PC-3 (cell line): ENCODE measurements at regions not wholly inside any gene's neighbourhood (a gene's known extent, or its start where the extent isn't known, plus 50 kb on each side); places are given as distances from the start of the nearest gene placed in this dataset.
A peak's percentile ranks its signal among the peaks of the same experiment; 100 is the strongest.

Source experiments
- ATAC-seq: fragments of 200-7000 bp; cut with Tn5 transposase; 2 replicates; pipeline ENCODE4 v1.9.1; 2020; ENCODE audit warnings: mild to moderate bottlenecking, moderate library complexity
- BruUV-seq: library from RNA; stranded (reverse); fragments of 400-500 nt; replicated peaks from 2 replicates; lab custom pipeline; 2021; lab: Mats Ljungman, UMichigan
- CTCF ChIA-PET: fragments of 300-600 bp; sonication (Branson Sonifier 250); formaldehyde crosslinking; loops from one replicate; lab custom pipeline; 2022; ENCODE audit warnings: antibody characterized with exemption; lab: Charles Lee
- POLR2A ChIA-PET: fragments of 300-600 bp; sonication (Branson Sonifier 250); formaldehyde crosslinking; loops from one replicate; lab custom pipeline; 2022; ENCODE audit warnings: antibody characterized with exemption; ENCODE audit not compliant: unreplicated experiment; lab: Charles Lee
- DNase-seq: peaks from one replicate; pipeline ENCODE4 v3.0.0-alpha.2; 2015
- H2AFZ ChIP-seq: fragments of 300-600 bp; sonication (generic); 2 replicates; pipeline ENCODE4 v1.6.0; 2016; ENCODE audit warnings: antibody characterized with exemption, low read length
- H3F3A ChIP-seq: fragments of 300-600 bp; sonication (generic); one replicate; pipeline ENCODE4 v1.6.0; 2017; ENCODE audit warnings: antibody characterized with exemption, low read length, control low read depth, mild to moderate bottlenecking; ENCODE audit not compliant: unreplicated experiment
- H3K27ac ChIP-seq: fragments of 300-600 bp; sonication (generic); 2 replicates; pipeline ENCODE4 v1.5.1; 2016; ENCODE audit warnings: mild to moderate bottlenecking, low read length
- H3K27me3 ChIP-seq: fragments of 300-600 bp; sonication (generic); 2 replicates; pipeline ENCODE4 v1.6.1; 2016; ENCODE audit warnings: low read length, mixed read lengths
- H3K36me3 ChIP-seq: fragments of 300-600 bp; sonication (generic); 2 replicates; pipeline ENCODE4 v1.6.1; 2016; ENCODE audit warnings: low read depth, mixed run types, low read length, mixed read lengths
- H3K4me1 ChIP-seq: fragments of 300-600 bp; sonication (generic); 2 replicates; pipeline ENCODE4 v1.5.1; 2016; ENCODE audit warnings: low read length; ENCODE audit not compliant: insufficient read depth
- H3K4me2 ChIP-seq: fragments of 300-600 bp; sonication (generic); 2 replicates; pipeline ENCODE4 v1.6.0; 2016; ENCODE audit warnings: low read length
- H3K4me3 ChIP-seq: fragments of 300-600 bp; sonication (generic); 2 replicates; pipeline ENCODE4 v1.5.1; 2016; ENCODE audit warnings: mild to moderate bottlenecking, low read length, mixed read lengths
- H3K79me2 ChIP-seq: fragments of 300-600 bp; sonication (generic); 2 replicates; pipeline ENCODE4 v1.6.1; 2017; ENCODE audit warnings: low read length, mixed read lengths
- H3K9ac ChIP-seq: fragments of 300-600 bp; sonication (generic); 2 replicates; pipeline ENCODE4 v1.6.0; 2016; ENCODE audit warnings: mild to moderate bottlenecking, low read length
- H3K9me2 ChIP-seq: fragments of 300-600 bp; sonication (generic); replicated peaks from 2 replicates; pipeline ENCODE4 v1.6.1; 2016; ENCODE audit warnings: mixed run types, low read length, mixed read lengths
- H3K9me3 ChIP-seq: fragments of 300-600 bp; sonication (generic); 2 replicates; pipeline ENCODE4 v1.6.1; 2016; ENCODE audit warnings: low read length, mixed read lengths
- H4K20me1 ChIP-seq: fragments of 300-600 bp; sonication (generic); 2 replicates; pipeline ENCODE4 v1.6.1; 2016; ENCODE audit warnings: low read length, mixed read lengths
- CTCF ChIP-seq: fragments of 300-600 bp; sonication (generic); conservative IDR thresholded peaks from 2 replicates; pipeline ENCODE4 v1.5.1; 2017; ENCODE audit warnings: antibody characterized with exemption, low read depth, mild to moderate bottlenecking, low read length
- EZH2 ChIP-seq: fragments of 300-600 bp; sonication (generic); IDR thresholded peaks from one replicate; pipeline ENCODE4 v1.6.1; 2017; ENCODE audit warnings: antibody characterized with exemption, mild to moderate bottlenecking, low read length; ENCODE audit not compliant: unreplicated experiment
- EZH2phosphoT487 ChIP-seq: fragments of 300-600 bp; sonication (generic); IDR thresholded peaks from 2 replicates; pipeline ENCODE4 v1.6.1; 2018; ENCODE audit warnings: mild to moderate bottlenecking, antibody characterized with exemption, low read length, borderline replicate concordance
- intact Hi-C: fragments of 100-400 bp; cut with micrococcal nuclease; formaldehyde crosslinking; loops from 2 replicates; pipeline ENCODE4 v1.9.0; 2023

- Histone ChIP-seq H3K4me1 (peaks cover 18% of the 10 kb centered on the region), H3K27me3 (no peaks in the 10 kb centered on the region), H3K4me3 (no peak overlapping the region), H3F3A (no peaks in the 10 kb centered on the region), H3K36me3 (no peaks in the 10 kb centered on the region), H4K20me1 (no peaks in the 10 kb centered on the region), H3K27ac (peak overlapping the region; percentile 34; the same call in 1 of the 2 replicates), H3K9me3 (no peaks in the 10 kb centered on the region), H2AFZ (no peak overlapping the region), H3K9me2 (no peaks in the 10 kb centered on the region), H3K9ac (no peak overlapping the region), H3K79me2 (no peaks in the 10 kb centered on the region), H3K4me2 (no peak overlapping the region)
- BruUV-seq, result no TSS peak
- TF ChIP-seq CTCF, result no peak
- no peak for TF ChIP-seq EZH2
- TF ChIP-seq EZH2phosphoT487, result no peak
- POLR2A ChIA-PET, result no interaction called here
- ATAC-seq (peak; percentile 10), DNase-seq (no peak)
- intact Hi-C loops, result no loop called here
- CTCF ChIA-PET, result no interaction called here
These were observed 164.8 kb upstream of the KL start for GRCh38 chr13:32851083-32852069.

- Histone ChIP-seq H3K9me2 (no peaks in the 10 kb centered on the region), H3K9me3 (no peaks in the 10 kb centered on the region), H3K4me2 (no peak overlapping the region), H3K27ac (peak overlapping the region; percentile 46; the same call in 1 of the 2 replicates), H3K4me3 (no peak overlapping the region), H2AFZ (no peak overlapping the region), H3K36me3 (no peaks in the 10 kb centered on the region), H3F3A (no peaks in the 10 kb centered on the region), H3K9ac (no peak overlapping the region), H3K27me3 (no peaks in the 10 kb centered on the region), H3K4me1 (peaks cover 16% of the 10 kb centered on the region), H3K79me2 (no peaks in the 10 kb centered on the region), H4K20me1 (no peaks in the 10 kb centered on the region)
- ChIA-PET POLR2A (interaction anchor here (0.6 kb wide), 2 partner anchors 24 to 228 kb away, joined by 3 to 10 read pairs; no protein-coding TSS in a partner anchor), CTCF (no interaction called here)
- DNase-seq, result peak; percentile 33
- no TSS peak for BruUV-seq
- peak; percentile 84 for ATAC-seq
- TF ChIP-seq CTCF, result no peak
- no peak for TF ChIP-seq EZH2
- no peak for TF ChIP-seq EZH2phosphoT487
- intact Hi-C loops, result no loop called here
These were observed 163.7 kb upstream of the KL start for GRCh38 chr13:32852526-32852925.

GRCh38 chr13:32857077-32857476, 159.1 kb upstream of the KL start:
- no peaks in the 10 kb centered on the region for H3K79me2 ChIP-seq
- H3K4me2 ChIP-seq, result no peak overlapping the region
- H3K4me1 ChIP-seq, result peaks cover 6% of the 10 kb centered on the region; the same call in 1 of the 2 replicates
- no TSS peak for BruUV-seq
- H4K20me1 ChIP-seq, result no peaks in the 10 kb centered on the region
- no peaks in the 10 kb centered on the region for H3F3A ChIP-seq
- no peak overlapping the region for H2AFZ ChIP-seq
- no peaks in the 10 kb centered on the region for H3K27me3 ChIP-seq
- no peaks in the 10 kb centered on the region for H3K9me2 ChIP-seq
- no peak for TF ChIP-seq EZH2
- no peak for TF ChIP-seq CTCF
- TF ChIP-seq EZH2phosphoT487, result no peak
- no peak for ATAC-seq
- no peak overlapping the region for H3K9ac ChIP-seq
- DNase-seq, result no peak
- no peaks in the 10 kb centered on the region for H3K36me3 ChIP-seq
- intact Hi-C loops, result no loop called here
- H3K9me3 ChIP-seq, result no peaks in the 10 kb centered on the region
- POLR2A ChIA-PET, result interaction anchor here (0.6 kb wide), 2 partner anchors 18 to 41 kb away, joined by 3 to 7 read pairs; no protein-coding TSS in a partner anchor
- no peak overlapping the region for H3K27ac ChIP-seq
- CTCF ChIA-PET, result no interaction called here
- H3K4me3 ChIP-seq, result no peak overlapping the region
